ENCODE measurements at regions not wholly inside any gene's neighbourhood (a gene's known extent, or its start where the extent isn't known, plus 50 kb on each side); places are given as distances from the start of the nearest gene placed in this dataset.

DNA sequence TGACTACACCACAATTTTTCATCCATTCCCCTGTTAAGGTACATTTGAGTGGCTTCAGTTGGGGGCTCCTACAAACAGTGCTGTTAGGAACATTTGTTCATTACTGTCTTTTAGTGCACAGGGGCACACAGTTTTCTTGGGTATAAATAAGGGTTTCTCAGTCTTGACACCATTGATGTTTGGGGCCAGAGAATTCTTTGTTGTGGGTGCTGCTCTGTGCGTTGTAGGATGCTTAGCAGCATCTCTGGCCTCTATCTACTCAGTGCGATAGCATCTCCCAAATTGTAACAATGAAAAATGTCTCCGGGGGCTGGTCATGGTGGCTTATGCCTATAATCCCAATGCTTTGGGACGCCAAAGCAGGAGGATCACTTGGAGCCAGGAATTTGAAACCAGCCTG, 153.0 kb upstream of the MYL2 start:
- Histone ChIP-seq H3K4me1 (ENCODE audit: control insufficient read depth, insufficient read depth, low read length) (no peaks in the 10 kb centered on the region), H3K27ac (ENCODE audit: low read depth, low read length) (no peak overlapping the region), H3K27me3 (ENCODE audit: control insufficient read depth, insufficient read depth, low read length) (peaks cover 4% of the 10 kb centered on the region), H3K9ac (ENCODE audit: low read length) (no peak overlapping the region), H3K4me3 (ENCODE audit: low read length) (no peak overlapping the region), H3K36me3 (ENCODE audit: control insufficient read depth, insufficient read depth, low read length) (no peaks in the 10 kb centered on the region)

DNA sequence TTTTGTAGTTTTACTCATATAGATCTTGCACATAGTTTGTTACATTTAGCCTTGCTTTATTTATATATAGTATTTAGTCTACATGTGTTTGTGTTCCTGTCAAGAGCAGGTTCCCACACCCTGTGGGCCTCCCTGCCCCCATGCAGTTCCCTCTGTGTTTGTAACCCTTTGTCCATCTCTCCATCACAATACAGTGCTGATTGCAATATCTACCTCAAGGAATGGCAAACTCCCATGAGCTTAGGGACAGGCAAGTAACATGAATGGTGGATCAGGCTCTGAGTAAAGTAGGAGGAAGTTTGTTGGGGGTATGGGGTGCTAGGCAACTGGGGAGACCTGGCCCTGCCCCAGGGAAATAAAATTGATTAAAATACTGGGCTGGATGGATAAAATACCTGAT, 151.9 kb upstream of the MYL2 start:
- H3K9ac ChIP-seq (ENCODE audit: low read length): no peak overlapping the region
- H3K36me3 ChIP-seq (ENCODE audit: control insufficient read depth, insufficient read depth, low read length): no peaks in the 10 kb centered on the region
- no peak overlapping the region for H3K4me3 ChIP-seq (ENCODE audit: low read length)
- H3K27ac ChIP-seq (ENCODE audit: low read depth, low read length): no peak overlapping the region
- peaks cover 4% of the 10 kb centered on the region for H3K27me3 ChIP-seq (ENCODE audit: control insufficient read depth, insufficient read depth, low read length)
- no peaks in the 10 kb centered on the region for H3K4me1 ChIP-seq (ENCODE audit: control insufficient read depth, insufficient read depth, low read length)

DNA sequence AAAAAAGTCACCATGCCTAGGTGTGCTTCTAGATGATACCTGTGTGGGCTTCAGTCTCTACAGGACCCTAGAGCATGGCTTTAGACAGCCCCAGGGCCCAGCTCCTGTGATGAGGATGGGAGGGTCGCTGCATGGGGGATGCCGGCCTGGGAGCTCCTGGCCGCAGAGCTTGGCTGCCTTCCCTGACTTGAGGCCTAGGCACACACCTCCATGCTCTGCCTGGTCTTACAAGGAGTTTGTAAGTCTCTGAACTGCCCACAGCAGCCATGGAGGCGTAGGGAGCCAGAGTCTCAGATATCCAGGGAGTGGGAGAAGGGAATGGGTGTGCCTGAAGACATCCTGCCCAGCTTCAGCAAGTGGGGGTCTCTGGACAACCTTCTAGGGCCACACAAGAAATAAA, 149.5 kb upstream of the MYL2 start:
- no peak overlapping the region for H3K27ac ChIP-seq (ENCODE audit: low read depth, low read length)
- no peak overlapping the region for H3K9ac ChIP-seq (ENCODE audit: low read length)
- H3K36me3 ChIP-seq (ENCODE audit: control insufficient read depth, insufficient read depth, low read length): no peaks in the 10 kb centered on the region
- H3K4me1 ChIP-seq (ENCODE audit: control insufficient read depth, insufficient read depth, low read length): no peaks in the 10 kb centered on the region
- no peak overlapping the region for H3K4me3 ChIP-seq (ENCODE audit: low read length)
- peaks cover 4% of the 10 kb centered on the region for H3K27me3 ChIP-seq (ENCODE audit: control insufficient read depth, insufficient read depth, low read length)

GRCh38 chr12:111068290-111068689, 147.9 kb upstream of the MYL2 start:
- H3K9ac ChIP-seq (ENCODE audit: low read length): no peak overlapping the region
- no peak overlapping the region for H3K27ac ChIP-seq (ENCODE audit: low read depth, low read length)
- no peak overlapping the region for H3K4me3 ChIP-seq (ENCODE audit: low read length)
- H3K36me3 ChIP-seq (ENCODE audit: control insufficient read depth, insufficient read depth, low read length): no peaks in the 10 kb centered on the region
- no peaks in the 10 kb centered on the region for H3K4me1 ChIP-seq (ENCODE audit: control insufficient read depth, insufficient read depth, low read length)
- peaks cover 4% of the 10 kb centered on the region for H3K27me3 ChIP-seq (ENCODE audit: control insufficient read depth, insufficient read depth, low read length)

GRCh38 chr12:111067498-111067897, 147.1 kb upstream of the MYL2 start:
- Histone ChIP-seq H3K9ac (ENCODE audit: low read length) (no peak overlapping the region), H3K27ac (ENCODE audit: low read depth, low read length) (no peak overlapping the region), H3K4me3 (ENCODE audit: low read length) (no peak overlapping the region), H3K36me3 (ENCODE audit: control insufficient read depth, insufficient read depth, low read length) (no peaks in the 10 kb centered on the region), H3K27me3 (ENCODE audit: control insufficient read depth, insufficient read depth, low read length) (peaks cover 4% of the 10 kb centered on the region), H3K4me1 (ENCODE audit: control insufficient read depth, insufficient read depth, low read length) (no peaks in the 10 kb centered on the region)

- Histone ChIP-seq H3K27ac (ENCODE audit: low read depth, low read length) (no peak overlapping the region), H3K9ac (ENCODE audit: low read length) (no peak overlapping the region), H3K36me3 (ENCODE audit: control insufficient read depth, insufficient read depth, low read length) (no peaks in the 10 kb centered on the region), H3K27me3 (ENCODE audit: control insufficient read depth, insufficient read depth, low read length) (peaks cover 4% of the 10 kb centered on the region), H3K4me1 (ENCODE audit: control insufficient read depth, insufficient read depth, low read length) (no peaks in the 10 kb centered on the region), H3K4me3 (ENCODE audit: low read length) (no peak overlapping the region)
These were observed 146.5 kb upstream of the MYL2 start for GRCh38 chr12:111066744-111067437.

DNA sequence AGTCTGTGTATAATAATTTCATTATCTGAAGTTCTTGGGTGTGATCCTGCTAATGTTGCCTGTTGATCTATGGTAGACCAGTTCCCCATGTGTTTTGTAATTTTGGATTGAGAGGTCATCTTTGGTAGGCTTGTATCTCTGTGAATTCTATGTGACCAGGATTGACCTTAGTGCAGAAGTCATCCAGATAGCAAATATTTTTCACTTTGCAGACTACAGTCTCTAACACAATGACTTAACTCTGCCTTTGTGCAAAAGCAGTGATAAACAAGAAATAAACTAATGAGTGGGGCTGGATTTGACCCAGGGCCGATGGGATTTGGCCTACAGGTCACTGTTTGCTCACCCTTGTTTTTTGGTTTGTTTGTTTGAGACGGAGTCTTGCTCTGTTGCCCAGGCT, 144.6 kb upstream of the MYL2 start:
- H3K27me3 ChIP-seq (ENCODE audit: control insufficient read depth, insufficient read depth, low read length): peaks cover 4% of the 10 kb centered on the region
- H3K36me3 ChIP-seq (ENCODE audit: control insufficient read depth, insufficient read depth, low read length): no peaks in the 10 kb centered on the region
- no peak overlapping the region for H3K4me3 ChIP-seq (ENCODE audit: low read length)
- no peaks in the 10 kb centered on the region for H3K4me1 ChIP-seq (ENCODE audit: control insufficient read depth, insufficient read depth, low read length)
- H3K27ac ChIP-seq (ENCODE audit: low read depth, low read length): no peak overlapping the region
- H3K9ac ChIP-seq (ENCODE audit: low read length): no peak overlapping the region

GRCh38 chr12:111064154-111064553, 143.8 kb upstream of the MYL2 start:
- Histone ChIP-seq H3K27me3 (ENCODE audit: control insufficient read depth, insufficient read depth, low read length) (peaks cover 1% of the 10 kb centered on the region), H3K9ac (ENCODE audit: low read length) (no peak overlapping the region), H3K4me1 (ENCODE audit: control insufficient read depth, insufficient read depth, low read length) (no peaks in the 10 kb centered on the region), H3K4me3 (ENCODE audit: low read length) (no peak overlapping the region), H3K36me3 (ENCODE audit: control insufficient read depth, insufficient read depth, low read length) (no peaks in the 10 kb centered on the region), H3K27ac (ENCODE audit: low read depth, low read length) (no peak overlapping the region)

GRCh38 chr12:111063295-111064026, 143.1 kb upstream of the MYL2 start:
- no peak overlapping the region for H3K4me3 ChIP-seq (ENCODE audit: low read length)
- no peaks in the 10 kb centered on the region for H3K4me1 ChIP-seq (ENCODE audit: control insufficient read depth, insufficient read depth, low read length)

DNA sequence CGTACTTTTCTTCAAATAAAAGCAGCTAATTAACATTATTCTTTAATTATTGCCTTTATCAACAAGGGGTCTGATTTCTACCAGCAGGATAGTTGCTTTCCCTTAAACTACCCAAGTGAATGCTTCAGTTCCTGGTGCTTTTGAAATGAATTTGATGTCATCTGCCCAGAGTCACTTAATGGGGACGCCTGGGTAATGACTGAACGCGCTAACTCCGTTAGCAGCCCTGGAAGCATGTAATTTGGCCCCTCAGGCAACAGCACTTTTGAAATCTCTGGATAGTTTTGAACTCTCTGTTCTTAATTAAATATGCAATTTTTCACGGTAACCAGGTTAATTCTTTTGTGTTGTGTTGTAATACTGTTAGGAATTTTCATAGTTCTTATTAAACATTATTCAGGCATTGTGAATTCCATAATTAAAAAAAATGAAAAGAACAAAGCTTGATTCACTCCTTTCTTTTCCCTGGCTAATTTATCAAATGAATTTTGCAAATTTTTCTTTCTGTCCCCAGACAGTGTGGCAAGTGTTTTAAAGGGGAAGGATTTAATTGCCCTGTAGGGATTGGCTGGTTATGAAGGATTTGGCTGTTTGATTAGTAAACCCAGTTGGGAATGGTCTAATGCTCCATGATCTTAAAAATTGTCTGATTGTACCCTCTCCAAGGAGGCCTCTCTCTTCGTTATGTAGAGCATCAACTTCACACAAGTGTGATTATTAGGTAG, 137.5 kb upstream of the MYL2 start:
- no peaks in the 10 kb centered on the region for H3K27me3 ChIP-seq (ENCODE audit: control insufficient read depth, insufficient read depth, low read length)
- no peaks in the 10 kb centered on the region for H3K4me1 ChIP-seq (ENCODE audit: control insufficient read depth, insufficient read depth, low read length)
- no peaks in the 10 kb centered on the region for H3K36me3 ChIP-seq (ENCODE audit: control insufficient read depth, insufficient read depth, low read length)
- H3K27ac ChIP-seq (ENCODE audit: low read depth, low read length): no peak overlapping the region
- no peak overlapping the region for H3K9ac ChIP-seq (ENCODE audit: low read length)
- H3K4me3 ChIP-seq (ENCODE audit: low read length): no peak overlapping the region

More at GRCh38 chr12:111063295-111064026, 143.1 kb upstream of the MYL2 start:
- Histone ChIP-seq H3K9ac (ENCODE audit: low read length) (no peak overlapping the region), H3K27me3 (ENCODE audit: control insufficient read depth, insufficient read depth, low read length) (no peaks in the 10 kb centered on the region), H3K27ac (ENCODE audit: low read depth, low read length) (no peak overlapping the region), H3K36me3 (ENCODE audit: control insufficient read depth, insufficient read depth, low read length) (no peaks in the 10 kb centered on the region)

DNA sequence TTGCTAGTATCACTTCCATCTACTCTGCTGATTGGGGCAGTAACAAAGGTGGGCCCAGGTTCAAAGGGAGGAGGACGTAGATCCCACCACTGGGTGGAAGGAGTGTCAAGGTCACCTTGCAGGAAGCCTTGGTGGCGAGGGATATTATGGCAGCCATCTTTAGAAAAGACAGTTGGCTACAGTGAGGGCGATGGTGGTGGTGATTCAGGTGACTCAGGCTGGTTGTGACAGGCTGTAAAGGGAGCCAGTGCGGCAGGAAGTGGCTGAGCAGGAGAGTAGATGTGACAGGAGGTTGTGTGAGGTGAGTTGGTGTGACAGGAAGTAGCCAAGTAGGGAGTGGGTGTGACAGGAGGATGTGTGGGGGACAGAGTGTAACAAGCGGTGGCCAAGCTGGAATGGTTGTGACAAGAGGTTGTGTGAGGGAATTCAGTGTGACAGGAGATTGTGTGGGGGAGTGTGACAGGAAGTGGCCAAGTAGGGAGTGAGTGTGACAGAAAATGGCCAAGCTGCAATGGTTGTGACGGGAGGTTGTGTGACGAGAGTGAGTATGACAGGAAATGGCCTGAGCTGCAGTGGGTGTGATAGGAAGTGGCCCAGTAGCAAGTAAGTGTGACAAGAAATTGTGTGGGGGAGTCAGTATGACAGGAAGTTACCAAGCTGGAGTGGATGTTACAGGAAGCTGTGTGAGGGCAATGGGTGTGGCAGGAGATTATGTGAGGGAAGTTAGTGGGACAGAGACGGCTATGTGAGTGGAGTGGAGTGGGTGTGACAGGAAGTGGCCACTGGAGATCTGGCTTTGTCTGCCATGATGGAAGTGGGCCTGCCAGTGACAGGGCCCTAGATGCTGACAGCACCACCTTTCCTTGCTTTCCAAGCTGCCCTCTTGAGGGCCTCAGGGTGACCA, 136.5 kb upstream of the MYL2 start:
- Histone ChIP-seq H3K36me3 (ENCODE audit: control insufficient read depth, insufficient read depth, low read length) (no peaks in the 10 kb centered on the region), H3K27me3 (ENCODE audit: control insufficient read depth, insufficient read depth, low read length) (no peaks in the 10 kb centered on the region), H3K27ac (ENCODE audit: low read depth, low read length) (no peak overlapping the region)

More for the DNA sequence above, 136.5 kb upstream of the MYL2 start:
- H3K9ac ChIP-seq (ENCODE audit: low read length): no peak overlapping the region
- no peaks in the 10 kb centered on the region for H3K4me1 ChIP-seq (ENCODE audit: control insufficient read depth, insufficient read depth, low read length)
- no peak overlapping the region for H3K4me3 ChIP-seq (ENCODE audit: low read length)

Data from rectal smooth muscle tissue (tissue), 1 donor.